RWPE1 (cell line): ENCODE measurements at regions not wholly inside any gene's neighbourhood (a gene's known extent, or its start where the extent isn't known, plus 50 kb on each side); places are given as distances from the start of the nearest gene placed in this dataset.

Source experiments
- CTCF ChIA-PET: fragments of 350-600 bp; sonication (Branson Sonifier 250); formaldehyde crosslinking; extraction: SDS; loops from one replicate; lab custom pipeline; 2021; lab: Yijun Ruan, JAX
- POLR2A ChIA-PET: fragments of 400-600 bp; formaldehyde crosslinking; extraction: SDS; loops from one replicate; lab custom pipeline; 2020; ENCODE audit warnings: antibody characterized with exemption; ENCODE audit not compliant: low non-redundant PET; lab: Yijun Ruan, JAX
- DNase-seq: peaks from one replicate; pipeline ENCODE4 v3.0.0; 2012; ENCODE audit warnings: low spot score
- H3K27ac ChIP-seq: fragments of 450-650 bp; 2 replicates; pipeline ENCODE4 v1.5.1; 2017
- TF ChIP-seq, protein P1 (sequence below): fragments of 450-650 bp; conservative IDR thresholded peaks from 2 replicates; pipeline ENCODE4 v1.5.1; 2017; ENCODE audit warnings: low read depth, mild to moderate bottlenecking

DNA sequence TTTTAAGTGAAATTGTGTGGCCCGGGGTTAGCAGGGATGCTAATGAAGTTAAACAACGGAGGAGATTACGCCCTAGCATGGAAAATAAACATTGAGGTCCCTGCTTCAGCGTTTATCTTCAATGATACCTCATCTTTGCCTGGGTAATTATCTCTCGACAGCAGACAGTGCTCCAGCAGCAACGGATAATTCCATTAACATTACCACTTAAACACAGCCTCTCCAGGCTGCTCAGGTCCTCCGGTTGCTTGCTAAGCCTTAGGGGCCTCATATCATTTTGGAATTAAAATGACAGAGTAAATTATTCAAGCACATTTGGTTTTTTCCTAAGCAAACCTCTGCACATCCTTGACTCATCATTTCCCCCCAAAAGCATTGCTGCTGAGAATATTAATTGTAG, 281.5 kb upstream of the KLF3 start:
- DNase-seq: no peak
- ChIA-PET CTCF (interaction anchor here (0.5 kb wide), 1 partner anchor 138 kb away, joined by 3 read pairs; no protein-coding TSS in a partner anchor), POLR2A (no interaction called here)
- TF ChIP-seq, protein P1, sequence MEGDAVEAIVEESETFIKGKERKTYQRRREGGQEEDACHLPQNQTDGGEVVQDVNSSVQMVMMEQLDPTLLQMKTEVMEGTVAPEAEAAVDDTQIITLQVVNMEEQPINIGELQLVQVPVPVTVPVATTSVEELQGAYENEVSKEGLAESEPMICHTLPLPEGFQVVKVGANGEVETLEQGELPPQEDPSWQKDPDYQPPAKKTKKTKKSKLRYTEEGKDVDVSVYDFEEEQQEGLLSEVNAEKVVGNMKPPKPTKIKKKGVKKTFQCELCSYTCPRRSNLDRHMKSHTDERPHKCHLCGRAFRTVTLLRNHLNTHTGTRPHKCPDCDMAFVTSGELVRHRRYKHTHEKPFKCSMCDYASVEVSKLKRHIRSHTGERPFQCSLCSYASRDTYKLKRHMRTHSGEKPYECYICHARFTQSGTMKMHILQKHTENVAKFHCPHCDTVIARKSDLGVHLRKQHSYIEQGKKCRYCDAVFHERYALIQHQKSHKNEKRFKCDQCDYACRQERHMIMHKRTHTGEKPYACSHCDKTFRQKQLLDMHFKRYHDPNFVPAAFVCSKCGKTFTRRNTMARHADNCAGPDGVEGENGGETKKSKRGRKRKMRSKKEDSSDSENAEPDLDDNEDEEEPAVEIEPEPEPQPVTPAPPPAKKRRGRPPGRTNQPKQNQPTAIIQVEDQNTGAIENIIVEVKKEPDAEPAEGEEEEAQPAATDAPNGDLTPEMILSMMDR: no peak
- no peak overlapping the region for H3K27ac ChIP-seq

DNA sequence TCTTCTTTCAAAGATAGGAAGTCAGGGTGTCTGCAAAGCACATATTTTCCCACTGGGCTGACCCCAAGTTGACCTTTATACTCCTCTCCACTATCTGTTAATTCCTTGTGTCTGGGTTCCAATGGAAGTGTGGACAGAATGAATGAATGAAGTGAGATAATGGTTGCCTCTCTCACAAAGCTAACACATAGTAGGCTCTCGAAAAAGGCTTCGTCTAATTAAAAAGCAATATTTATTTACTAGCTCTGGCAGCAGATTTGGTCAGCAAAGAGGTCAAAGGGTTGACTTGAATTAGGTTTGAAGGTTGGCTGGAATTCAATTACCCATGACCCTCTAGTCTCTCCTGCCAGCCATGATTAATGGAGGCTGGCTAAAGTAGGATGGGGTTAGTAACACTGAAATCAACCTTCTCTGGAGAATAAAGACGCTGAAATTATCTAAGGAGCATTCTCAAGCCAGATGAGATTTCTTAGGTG, 280.3 kb upstream of the KLF3 start:
- ChIA-PET CTCF (no interaction called here), POLR2A (interaction anchor here (0.7 kb wide), 1 partner anchor 718 kb away, joined by 6 read pairs; no protein-coding TSS in a partner anchor)
- no peak overlapping the region for H3K27ac ChIP-seq
- TF ChIP-seq, protein P1: no peak
- DNase-seq: no peak

DNA sequence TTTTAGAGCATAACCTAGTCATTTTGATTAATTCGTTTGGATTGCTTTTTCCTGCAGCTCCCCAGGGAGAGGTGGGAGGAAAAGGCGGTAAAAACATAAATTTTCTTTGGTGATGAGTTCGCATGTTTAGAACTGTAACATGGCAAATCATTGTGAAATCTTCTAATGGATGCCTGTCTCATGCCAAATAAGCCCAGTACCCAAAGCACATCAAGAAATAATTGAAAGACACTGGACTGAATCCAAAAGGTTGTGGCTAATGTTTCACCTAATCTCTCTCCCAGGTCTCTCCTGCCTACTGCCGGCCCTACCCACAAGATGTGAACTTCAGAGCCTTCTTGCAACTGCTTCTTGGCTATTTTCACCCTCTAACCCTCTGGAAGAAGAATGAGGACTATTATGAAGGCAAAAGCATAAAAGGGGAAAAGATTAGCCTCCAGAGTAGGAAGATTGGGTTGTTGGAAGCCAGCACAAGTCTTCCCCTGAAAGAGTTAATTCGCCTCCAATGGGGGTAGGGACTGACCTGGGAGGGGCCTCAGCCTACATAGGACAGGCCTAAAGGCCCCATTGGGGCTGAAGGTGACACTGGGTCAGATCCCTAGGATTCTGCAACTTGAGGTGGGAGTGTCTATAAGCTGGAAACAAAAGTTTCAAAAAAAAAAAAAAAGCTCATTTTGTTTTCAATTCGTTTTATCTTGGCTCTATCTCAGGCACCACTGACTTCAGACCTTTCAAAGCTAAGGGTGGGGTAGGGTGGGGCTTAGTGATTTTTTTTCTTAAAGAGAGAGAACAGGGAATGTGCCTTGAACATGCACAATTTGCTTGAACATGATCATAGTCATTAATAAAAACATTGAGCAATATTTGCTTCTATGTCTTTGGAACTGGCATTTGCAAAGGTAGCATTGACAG, 278.6 kb upstream of the KLF3 start:
- ChIA-PET CTCF (interaction anchor here (0.7 kb wide), 1 partner anchor 206 kb away, joined by 3 read pairs; no protein-coding TSS in a partner anchor), POLR2A (no interaction called here)
- H3K27ac ChIP-seq: peak overlapping the region; percentile 91
- TF ChIP-seq, protein P1: no peak
- peak; percentile 46 for DNase-seq

DNA sequence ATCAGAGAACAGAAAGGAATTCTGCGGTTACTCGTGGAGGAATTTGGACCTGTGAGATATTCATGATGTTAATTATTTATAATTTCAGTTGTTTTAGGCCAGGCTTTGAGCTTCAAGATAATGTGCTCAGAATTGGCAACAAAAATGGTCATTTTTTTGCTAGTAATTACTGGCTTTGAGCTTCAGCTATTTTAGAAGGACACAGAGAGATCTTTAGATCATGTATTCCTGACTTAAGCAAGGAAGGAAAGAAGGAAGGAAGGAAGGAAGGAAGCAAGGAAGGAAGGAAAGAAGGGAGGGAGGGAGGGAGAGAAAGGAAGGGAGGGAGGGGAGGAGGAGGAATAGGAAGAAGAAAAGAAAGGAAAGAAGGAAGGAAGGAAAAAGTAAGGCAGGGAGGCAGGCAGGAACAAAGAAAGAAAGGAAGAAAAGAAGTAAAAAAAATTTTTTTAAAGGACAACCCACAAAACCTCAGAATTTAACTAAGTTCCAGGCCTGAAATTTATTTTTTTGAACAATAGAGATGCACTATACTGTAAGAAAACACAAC, 277.9 kb upstream of the KLF3 start:
- POLR2A ChIA-PET: no interaction called here
- CTCF ChIA-PET: no interaction called here
- H3K27ac ChIP-seq: no peak overlapping the region; the same call in 1 of the 2 replicates
- TF ChIP-seq, protein P1: no peak
- no peak for DNase-seq

DNA sequence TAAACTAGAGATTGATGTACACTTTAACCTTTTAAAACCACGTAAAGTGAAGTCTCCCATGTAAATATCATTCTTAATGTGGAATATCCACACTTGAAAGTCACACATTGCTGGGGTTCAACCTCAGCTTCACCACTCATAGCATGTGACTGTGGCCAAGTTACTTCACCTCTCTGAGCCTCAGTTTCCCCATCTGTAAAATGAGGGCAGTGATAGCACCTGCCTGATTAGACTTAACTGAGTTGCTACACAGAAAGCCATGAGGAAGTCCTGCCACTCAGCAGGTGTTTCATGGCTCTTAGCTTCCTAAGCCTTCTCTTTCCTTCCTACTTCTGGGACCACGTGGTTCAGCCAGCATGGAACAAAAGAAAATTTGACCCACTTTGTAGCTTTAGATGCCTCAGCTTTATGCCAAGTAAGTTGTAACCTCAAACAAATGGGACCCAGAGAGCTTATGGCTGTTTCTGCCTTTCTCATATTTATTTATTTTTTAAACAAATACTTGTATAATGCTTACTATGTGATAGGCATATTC, 277.3 kb upstream of the KLF3 start:
- TF ChIP-seq, protein P1: no peak
- no peak for DNase-seq
- H3K27ac ChIP-seq: no peak overlapping the region
- ChIA-PET CTCF (no interaction called here), POLR2A (no interaction called here)

DNA sequence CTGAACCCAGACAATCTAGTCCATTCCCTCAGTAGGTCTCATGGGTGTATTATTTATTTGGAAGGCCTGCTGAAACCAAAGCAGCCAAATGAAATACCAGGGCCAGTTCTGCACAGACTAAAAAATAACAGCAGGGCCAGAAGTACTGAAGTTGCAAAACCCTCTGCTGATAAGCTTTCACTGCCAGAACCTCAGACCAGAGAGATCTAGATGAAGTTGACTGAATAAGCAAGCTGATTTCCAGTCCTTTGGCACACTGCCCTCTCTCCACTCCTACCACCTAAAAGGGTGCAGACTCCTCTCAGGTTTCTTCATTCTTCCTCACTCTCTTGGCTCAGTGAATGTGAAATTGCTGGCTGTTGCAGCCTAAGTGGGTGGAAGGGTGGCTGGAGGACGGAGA, 276.7 kb upstream of the KLF3 start:
- no peak for DNase-seq
- POLR2A ChIA-PET: no interaction called here
- CTCF ChIA-PET: no interaction called here
- H3K27ac ChIP-seq: peak overlapping the region; percentile 88
- TF ChIP-seq, protein P1: no peak
